Inferior parietal cortex (tissue), 1 donor: ENCODE measurements at regions not wholly inside any gene's neighbourhood (a gene's known extent, or its start where the extent isn't known, plus 50 kb on each side); places are given as distances from the start of the nearest gene placed in this dataset.
"Not testable (repeated sequence)": the region's sequence is repeated elsewhere in the genome, so short reads cannot be mapped to it uniquely, and the experiment has no call there.

ENCODE experiments used
- DNase-seq: peaks from one replicate; pipeline ENCODE4 v3.0.0-alpha.2; 2016; ENCODE audit errors: extremely low spot score

DNA sequence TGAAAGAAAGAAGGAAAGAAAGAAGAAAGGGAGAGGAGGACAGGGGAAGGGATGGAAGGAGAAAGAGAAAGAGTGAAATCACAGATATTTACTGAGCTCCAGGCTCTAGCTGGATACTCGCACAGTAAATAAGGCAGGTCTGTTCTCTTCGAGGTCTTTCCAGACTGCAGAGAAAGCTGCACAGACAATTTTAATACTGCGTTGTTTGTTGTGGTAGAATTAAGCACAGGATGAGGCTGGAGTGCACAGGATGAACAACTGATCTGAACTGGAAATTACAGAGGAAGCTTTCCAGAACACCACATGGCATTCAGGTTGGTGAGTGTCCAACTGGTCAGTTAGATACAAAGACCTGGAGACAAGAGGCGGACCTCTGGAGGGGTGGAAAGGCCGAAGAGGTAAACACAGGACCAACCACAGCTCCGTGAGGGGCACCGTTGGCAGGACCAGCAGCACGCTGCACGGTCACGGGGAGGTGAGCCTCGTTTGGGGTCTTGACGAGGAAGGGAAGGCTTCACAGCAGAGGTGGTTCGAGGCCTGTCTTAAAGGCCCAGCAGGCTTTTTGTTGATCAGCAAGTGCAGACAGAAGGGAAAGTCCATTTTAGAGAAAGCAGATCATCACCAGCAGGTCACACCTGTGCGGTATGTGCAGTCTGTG, 121.7 kb downstream of the ATP6V0E2 start:
- DNase-seq, result not testable (repeated sequence)

DNA sequence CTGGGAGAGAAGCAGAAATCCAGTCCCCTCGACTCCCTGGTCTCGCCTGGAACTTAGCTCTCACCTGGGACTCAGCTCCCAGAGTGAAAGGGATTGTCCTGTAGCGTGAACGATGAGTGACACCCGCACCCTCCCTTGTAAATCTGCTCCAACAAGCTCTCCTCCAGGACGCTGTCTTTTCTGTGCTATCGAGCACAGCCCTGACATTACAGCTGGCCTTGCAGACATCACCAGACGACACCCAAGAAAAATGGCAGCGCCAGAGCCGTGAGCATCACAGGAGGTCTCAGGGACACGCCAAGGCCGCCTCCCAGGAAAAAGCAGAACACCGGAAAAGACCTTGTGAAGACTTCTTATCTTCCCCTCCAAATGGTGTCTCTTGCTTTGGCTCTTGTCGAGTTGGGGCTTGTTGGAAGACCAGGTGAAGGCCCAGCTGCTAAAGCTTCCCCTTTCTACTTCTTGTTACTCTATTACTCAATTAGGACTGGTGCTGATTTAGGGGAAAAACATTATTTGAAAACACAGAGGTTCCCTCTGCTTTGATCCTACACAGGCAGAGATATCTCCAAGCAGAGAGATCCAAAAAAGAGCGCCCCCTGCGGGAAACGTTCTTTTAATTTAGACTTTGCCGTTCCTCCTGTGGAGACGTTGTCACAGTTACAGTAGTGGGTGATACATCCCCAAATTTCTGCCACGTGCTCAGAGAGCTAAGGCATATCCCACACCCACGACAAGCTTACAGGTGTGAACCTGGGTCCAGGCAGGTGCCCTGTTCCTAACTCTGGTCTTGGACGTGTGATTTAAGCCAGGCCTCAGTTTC, 127.2 kb downstream of the ATP6V0E2 start:
- not testable (repeated sequence) for DNase-seq

DNA sequence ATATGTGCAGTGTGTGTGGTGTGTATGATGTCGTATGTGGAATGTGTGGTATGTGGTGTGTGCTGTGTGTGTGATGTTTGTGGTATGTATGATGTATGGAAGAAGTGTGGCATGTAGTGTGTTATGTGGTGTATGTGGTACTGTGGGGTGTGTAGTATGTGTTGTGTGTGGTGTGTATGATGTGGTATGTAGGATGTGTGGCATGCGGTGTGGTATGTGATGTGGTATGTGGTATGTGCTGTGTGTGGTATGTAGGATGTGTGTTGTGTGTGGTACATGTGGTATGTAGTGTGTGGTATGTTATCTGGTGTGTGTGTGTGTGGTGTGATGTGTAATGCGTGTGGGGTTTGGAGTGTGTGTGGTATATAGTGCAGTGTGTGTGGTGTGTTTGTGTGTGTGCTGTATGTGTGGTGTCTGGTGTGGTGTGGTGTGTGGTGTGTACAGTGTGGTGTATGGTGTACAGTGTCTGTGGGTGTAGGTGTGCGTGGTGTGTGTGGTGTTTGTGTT, 129.6 kb downstream of the ATP6V0E2 start:
- no peak for DNase-seq

DNA sequence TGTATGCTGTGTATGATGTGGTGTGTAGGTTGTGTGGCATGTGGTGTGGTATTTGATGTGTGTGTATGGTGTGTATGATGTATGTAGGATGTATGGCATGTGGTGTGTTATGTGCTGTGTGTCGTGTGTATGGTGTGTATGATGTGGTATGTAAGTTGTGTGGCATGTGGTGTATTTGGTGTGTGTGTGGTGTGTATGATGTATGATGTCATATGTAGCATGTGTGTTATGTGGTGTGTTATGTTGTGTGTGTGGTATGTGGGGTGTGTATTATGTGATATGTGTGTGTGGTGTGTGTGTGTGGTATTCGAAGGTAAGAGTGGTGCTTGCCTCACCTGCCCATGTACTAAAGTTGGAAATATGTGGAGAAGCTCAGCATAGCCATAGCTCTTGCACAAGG, 130.2 kb downstream of the ATP6V0E2 start:
- DNase-seq, result not testable (repeated sequence)

DNA sequence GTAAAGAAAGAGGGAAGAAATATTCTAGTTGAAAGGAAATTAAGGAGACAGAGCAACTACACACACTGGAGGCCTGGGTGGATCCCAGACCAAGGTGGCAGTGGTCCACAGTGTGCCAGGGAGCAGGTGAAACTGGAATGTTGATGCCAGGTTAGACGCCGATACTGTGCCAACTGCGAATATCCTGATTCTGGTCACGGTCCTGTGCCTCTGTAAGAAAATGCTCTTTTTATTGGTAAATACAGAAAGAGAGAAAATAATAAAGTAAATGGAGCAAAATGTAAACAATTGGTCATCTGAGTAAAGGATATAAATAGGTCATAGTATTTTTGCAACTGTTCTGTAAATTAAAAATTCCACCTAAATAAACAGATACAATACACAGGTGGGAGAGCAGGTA, 131.1 kb downstream of the ATP6V0E2 start:
- DNase-seq, result not testable (repeated sequence)

DNA sequence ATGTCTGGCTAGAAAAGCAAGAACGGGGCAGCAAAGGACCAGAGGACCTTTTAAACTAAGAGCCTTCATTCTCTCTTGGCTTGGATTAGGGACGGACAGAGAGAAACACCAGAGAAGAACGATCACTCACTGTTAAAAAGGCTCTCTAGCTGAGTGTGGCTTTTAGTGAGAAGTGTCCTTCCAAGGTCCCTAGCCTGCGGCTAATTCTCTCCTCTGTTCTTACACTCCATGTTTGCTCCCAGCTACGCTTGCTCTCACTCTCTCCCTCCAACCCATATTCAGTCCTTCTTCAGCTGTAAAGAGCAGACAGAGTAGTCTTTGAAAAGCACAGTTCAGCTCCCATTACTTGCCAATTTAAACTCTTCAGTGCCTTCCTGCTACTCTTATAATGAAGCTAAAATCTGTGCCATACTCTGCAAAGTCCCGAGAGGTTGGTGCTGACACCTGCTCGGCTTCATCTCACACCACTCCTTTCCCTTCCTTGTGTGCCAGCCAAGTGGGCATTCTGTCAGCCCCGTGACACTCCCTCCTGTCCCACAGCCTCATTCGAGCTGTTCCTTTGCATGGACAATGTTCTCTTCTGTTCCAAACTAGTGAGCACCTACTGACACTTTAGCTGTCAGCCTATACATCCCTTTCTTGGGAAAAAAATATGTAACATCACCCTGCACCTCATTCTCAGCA, 136.0 kb downstream of the ATP6V0E2 start:
- not testable (repeated sequence) for DNase-seq

DNA sequence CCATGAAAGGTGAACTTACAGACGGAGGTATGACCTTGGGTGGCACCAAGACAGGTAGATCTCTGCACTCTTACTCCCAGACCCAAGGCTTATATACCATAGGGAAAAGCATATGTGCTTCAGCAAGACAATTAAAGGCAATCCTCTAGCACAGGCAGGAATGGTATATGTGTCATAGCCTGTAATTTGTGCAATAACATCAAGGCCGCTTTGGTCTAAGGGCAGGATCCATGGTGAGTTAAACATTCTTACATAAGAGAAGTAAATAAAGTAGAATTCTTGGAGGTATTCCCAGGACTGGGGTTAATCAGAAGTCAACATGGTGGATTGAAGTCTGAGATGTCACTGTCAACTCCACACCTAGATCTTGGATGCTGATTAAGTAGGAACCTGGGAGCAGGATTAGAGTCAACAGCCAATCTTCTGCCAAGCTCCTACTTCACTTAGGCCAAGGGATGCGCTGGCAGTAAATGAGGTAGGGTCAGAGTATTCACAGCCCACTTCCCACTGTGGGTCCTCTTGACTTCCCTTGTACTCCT, 143.0 kb downstream of the ATP6V0E2 start:
- not testable (repeated sequence) for DNase-seq

DNA sequence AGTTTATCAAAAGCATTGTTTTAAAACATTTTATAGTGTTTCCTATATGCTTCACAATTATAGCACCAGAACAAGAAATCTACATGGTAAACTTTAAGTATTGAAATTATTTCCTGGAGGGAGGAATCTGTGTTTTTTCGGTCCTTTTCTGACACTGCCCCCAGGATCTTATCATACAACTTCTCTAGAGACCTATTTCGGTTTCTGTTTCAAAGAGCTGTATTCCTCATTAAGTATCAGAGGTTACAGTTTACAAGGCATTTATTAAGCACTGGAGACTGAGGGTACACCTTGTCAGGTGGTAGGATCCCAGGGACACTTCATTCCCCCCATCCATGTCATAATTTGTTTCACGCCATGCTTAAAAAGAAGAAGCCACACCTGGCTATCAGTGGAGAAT, 146.4 kb downstream of the ATP6V0E2 start:
- not testable (repeated sequence) for DNase-seq

DNA sequence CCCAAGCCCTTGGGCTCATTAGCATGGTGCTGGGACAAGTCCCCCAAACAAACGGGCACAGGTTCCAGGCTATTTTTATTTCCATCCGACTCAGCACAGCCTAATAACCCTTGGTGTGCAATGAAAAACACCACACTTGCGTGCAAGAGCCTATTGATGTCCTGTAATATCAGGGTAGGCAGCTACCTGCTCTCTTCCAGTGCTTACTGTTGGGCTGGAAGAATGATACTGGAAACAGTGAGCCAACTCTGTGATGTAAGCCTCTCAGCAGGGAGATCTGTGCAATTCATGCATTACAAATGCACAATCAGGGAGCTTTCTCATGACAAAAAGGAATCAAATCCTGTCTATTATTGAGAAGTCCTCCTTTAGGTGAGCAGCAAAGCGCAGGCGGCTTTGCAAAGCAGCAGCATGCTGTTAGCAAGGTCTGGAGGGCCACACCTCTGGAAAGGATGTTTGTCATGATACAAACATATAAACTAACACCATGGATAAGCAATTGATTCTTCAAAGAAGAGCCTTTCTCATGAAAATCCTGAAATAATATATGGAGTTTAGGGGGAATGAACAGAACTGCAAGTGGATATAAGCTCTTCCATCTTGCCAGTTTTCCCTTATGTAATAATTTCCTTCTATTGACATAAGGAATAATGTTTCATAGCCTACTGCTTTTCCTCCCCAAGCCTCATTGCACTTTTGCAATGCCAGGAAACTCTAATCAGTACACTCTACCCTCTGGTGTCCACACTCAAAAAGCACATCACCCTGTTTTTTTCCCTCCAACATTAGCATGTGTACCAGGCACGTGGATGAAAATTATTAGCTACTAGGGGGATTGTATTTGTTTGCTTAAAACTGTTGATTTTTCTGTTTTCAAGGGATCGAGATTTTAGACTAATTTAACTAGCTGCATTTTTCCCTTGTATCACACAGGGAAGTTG, 151.1 kb downstream of the ATP6V0E2 start:
- DNase-seq, result not testable (repeated sequence)

DNA sequence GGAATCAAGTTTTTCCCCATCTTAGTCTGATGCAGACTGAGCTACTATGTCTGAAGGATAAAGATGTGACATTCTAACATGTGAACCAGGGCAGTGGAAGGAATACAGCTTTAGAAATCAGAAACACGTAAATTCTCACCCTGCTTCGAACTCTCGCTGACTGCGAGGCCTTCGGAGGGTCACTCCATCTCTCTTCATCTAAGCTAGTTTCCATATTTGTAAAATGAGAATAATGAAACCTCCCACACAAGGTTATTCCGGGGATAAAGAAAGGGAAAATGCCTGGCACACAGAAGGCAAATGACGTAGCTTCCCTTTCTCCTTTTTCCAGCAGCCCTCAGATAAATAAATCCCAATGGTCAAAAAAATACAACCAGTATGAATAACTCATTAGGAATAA, 152.0 kb downstream of the ATP6V0E2 start:
- DNase-seq, result not testable (repeated sequence)

DNA sequence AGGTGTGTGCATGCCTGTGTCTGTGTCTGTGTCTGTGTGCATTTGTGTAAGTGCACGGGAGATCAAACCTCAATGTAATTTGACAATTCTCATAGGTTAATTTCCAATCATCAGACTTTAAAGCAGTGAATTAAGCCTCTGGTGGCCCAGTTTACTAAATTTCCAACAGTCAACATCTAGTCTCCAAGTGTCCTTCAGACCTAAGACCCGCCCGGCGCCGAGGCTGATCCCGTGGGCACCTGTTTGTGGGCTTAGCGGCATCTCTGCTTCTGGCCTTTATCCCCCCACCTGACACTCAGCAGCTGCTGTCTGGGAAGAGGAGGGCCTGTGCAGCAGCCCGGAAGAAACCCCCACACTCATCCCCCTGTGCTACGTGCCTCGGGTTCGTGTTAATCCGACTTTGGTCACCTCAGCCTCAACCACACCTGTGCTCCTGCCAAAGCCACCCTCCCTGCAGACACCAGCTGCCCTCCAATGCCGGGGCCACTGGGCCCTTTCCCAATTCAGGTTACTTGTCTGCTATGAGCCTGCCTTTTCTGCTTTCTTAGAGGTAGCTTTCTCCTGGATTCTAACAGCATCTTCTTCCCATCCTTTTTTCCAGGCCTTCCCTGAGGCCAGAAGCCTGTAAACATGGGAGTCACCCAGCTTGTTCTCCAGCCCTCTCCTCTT, 154.7 kb downstream of the ATP6V0E2 start:
- DNase-seq, result not testable (repeated sequence)

DNA sequence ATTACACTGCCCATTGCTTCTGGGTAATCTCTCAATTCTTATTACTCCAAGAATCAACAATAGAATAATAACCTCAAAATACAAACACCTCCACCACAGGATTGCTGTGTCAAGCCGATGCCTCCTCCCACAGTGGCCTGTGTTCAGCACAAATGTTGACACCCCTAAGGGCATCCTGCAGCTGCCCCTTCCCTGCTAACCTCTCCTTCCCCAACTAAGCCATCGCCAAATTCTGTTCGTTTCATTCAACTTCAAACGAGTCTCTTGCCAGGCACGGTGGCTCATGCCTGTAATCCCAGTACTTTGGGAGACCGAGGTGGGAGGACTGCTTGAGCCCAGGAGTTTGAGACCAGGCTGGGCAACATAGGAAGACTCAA, 155.2 kb downstream of the ATP6V0E2 start:
- not testable (repeated sequence) for DNase-seq

DNA sequence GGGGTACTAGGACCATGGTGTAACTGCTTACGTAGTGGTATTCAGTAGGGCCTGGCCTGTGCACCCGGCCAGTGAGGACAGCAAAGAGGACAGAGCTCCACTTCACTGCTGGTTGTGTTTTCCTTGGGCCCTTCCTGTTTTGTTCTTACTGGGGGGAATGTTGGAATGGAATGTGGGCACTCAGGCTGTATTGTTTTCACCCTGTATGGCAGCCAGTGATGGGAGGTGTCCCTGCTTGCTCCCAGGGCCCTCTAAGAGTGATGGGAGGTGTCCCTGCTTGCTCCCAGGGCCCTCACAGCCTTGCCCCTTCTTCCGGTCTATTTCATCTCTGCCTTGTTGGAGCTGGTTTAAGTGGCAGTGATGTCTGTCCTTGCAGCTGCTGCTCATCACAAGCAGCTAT, 158.0 kb downstream of the ATP6V0E2 start:
- not testable (repeated sequence) for DNase-seq

DNA sequence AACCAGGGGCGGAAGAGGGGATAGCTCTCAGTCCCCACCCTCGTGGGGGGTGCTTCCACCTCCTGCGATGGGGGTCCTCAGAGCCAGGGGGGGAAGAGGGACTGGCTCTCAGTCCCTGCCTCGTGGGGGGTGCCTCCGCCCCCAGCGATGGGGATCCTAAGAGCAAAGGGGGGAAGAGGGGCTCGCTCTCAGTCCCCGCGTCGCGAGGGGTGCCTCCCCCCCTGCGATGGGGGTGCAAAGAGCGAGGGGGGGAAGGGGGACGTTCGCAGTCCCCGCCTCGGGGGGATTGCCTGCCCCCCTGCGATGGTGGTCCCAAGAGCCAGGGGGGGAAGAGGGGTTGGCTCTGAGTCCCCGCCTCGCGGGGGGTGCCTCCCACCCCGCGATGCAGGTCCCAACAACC, 159.9 kb downstream of the ATP6V0E2 start:
- DNase-seq, result not testable (repeated sequence)

DNA sequence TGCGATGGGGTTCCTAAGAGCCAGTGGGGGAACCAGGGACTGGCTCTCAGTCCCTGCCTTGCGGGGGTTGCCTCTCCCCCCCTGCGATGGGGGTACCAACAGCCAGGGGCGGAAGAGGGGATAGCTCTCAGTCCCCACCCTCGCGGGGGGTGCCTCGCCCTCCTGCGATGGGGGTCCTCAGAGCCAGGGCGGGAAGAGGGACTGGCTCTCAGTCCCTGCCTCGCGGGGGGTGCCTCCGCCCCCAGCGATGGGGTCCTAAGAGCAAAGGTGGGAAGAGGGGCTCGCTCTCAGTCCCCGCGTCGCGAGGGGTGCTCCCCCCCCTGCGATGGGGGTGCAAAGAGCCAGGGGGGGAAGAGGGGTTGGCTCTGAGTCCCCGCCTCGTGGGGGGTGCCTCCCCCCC, 162.0 kb downstream of the ATP6V0E2 start:
- DNase-seq, result not testable (repeated sequence)

DNA sequence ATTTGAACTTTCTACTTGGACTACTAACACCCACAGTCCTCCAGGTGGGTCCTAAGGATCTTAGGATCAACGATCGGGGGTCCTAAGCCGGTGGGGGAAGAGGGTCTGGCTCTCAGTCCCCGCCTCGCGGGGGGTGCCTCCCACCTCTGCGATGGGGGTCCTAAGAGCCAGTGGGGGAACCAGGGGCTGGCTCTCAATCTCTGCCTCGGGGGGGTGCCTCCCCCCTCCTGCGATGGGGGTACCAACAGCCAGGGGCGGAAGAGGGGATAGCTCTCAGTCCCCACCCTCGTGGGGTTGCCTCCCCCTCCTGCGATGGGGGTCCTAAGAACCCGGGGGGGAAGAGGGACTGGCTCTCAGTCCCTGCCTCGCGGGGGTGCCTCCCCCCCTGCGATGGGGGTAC, 165.3 kb downstream of the ATP6V0E2 start:
- DNase-seq, result not testable (repeated sequence)

DNA sequence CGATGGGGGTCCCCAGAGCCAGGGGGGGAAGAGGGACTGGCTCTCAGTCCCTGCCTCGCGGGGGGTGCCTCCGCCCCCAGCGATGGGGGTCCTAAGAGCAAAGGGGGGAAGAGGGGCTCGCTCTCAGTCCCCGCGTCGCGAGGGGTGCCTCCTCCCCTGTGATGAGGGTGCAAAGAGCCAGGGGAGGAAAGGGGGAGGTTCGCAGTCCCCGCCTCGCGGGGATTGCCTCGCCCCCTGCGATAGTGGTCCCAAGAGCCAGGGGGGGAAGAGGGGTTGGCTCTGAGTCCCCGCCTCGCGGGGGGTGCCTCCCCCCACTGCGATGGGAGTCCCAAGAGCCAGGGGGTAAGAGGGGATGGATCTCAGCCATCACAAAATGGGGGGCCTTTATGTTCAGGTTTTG, 168.5 kb downstream of the ATP6V0E2 start:
- DNase-seq, result not testable (repeated sequence)

DNA sequence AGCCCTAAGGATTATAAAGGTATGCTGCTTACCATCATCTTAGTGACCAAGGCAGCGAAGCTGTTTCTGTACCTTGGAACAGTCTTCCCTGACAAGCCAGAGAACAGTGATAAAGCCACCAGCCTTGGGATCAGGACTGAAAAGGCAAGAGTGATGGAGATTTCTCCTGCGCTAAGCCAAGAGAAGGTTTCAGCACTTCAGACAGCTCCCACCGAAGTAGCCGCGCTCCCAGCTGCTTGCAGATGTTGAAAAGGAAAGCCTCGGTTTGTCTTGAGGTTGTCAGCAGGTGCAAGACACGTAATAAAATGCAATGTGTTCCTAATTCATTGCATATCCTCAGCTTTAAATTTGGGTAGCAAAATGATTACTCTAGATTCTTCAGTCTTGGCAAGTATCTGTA, 171.0 kb downstream of the ATP6V0E2 start:
- DNase-seq, result not testable (repeated sequence)

DNA sequence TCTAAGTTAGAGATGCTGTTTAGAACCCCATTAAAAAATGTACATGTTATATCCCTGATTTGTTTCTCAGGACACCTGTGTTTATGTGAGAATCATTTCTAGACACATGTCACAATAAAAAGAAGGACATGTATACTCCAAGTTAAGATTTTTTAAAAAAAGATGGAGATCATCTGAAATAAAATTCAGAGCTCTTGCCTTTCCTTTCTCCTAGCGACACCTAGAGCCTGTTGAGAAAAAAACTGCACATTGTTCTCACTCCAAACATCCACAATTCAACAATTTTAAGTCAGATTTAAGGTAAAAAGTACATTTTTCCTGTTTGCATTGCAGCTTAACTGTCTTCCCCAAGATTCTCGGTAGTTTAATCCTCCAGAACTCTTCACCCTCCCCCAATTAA, 171.8 kb downstream of the ATP6V0E2 start:
- not testable (repeated sequence) for DNase-seq
